ENCODE measurements at regions not wholly inside any gene's neighbourhood (a gene's known extent, or its start where the extent isn't known, plus 50 kb on each side); places are given as distances from the start of the nearest gene placed in this dataset.

- in situ Hi-C loops (cut with MboI; ENCODE audit: low sequenced_read_pairs), result no loop called here
These were observed 947.4 kb upstream of the CITED2 start for GRCh38 chr6:140321891-140322290.

GRCh38 chr6:140320081-140321080 is 945.9 kb upstream of the CITED2 start:
- in situ Hi-C loops (cut with MboI; ENCODE audit: low sequenced_read_pairs), result no loop called here

DNA sequence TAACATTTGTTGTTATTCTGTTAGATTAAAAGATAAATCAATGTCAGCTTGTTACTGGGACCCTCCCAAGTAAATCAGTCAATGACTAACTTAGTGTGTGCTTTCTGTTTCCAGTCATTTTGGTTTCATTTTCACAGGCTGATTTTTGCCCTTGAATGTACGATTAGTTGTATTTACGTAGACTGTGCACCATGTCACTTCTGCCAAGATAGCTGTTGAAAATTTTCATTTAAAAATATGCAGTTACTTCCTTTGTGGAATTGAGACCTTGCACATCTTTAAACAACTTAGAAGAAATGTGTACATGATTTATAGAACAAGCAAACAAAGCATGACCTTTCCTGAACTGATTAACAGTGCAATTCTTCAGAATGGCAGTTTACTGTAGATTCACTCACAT is 944.8 kb upstream of the CITED2 start:
- in situ Hi-C loops (cut with MboI; ENCODE audit: low sequenced_read_pairs), result no loop called here

DNA sequence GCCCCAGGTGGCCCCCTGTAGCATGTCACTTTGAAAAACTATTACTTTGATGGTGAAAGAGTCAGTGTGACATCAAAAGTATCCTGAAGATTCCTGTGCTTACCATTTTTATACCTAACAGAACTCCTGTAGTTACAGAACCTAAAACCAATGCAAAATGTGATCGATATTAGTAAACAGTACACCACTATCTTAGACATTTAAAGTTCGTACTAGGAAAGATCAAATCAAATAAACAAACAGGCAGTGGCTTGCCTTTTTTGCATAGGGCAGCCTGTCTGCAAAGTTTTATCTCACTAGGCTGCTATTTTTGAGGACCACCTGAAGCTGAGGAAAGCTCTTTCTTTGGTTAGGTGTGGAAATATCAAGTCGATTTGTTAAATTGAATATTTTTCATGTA is 944.0 kb upstream of the CITED2 start:
- in situ Hi-C loops (cut with MboI; ENCODE audit: low sequenced_read_pairs), result no loop called here

DNA sequence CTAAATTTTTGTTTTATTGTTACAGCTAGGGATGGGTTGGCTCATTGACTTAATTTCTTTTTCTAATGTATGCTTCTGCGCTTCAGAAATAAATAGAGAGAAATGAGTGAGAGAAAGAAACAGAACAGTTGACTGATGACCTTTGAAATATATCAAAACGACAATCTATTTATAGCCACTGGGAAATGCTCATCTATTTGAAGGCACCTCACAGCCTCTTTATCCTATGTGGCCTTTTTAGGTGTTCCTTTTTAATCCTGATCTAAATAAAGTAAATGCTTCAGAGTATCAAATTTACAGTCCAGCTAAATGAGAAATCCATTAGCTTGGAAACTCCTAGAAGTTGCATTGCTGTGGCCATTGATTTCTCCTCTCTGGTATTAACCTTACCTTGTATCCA is 943.5 kb upstream of the CITED2 start:
- in situ Hi-C loops (cut with MboI; ENCODE audit: low sequenced_read_pairs), result no loop called here

- in situ Hi-C loops (cut with MboI; ENCODE audit: low sequenced_read_pairs), result no loop called here
These were observed 942.5 kb upstream of the CITED2 start for GRCh38 chr6:140316966-140317365.

DNA sequence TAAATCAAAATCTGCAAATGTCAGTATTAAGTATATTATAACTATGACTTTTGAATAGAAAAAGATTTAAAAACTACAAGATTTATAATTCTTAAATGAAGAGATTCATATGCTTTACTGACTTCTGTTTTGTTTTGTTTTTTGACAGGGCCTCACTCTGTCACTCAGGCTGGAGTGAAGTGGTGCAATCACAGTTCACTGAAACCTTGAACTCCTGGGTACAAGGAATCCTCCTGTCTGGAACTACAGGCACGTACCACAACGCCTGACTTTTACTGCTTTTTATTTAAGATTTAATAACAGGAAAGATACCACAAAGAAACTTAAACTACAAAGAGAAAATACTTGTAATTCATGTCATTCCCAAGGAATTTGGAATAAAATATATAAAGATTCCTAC is 940.2 kb upstream of the CITED2 start:
- in situ Hi-C loops (cut with MboI; ENCODE audit: low sequenced_read_pairs), result no loop called here

DNA sequence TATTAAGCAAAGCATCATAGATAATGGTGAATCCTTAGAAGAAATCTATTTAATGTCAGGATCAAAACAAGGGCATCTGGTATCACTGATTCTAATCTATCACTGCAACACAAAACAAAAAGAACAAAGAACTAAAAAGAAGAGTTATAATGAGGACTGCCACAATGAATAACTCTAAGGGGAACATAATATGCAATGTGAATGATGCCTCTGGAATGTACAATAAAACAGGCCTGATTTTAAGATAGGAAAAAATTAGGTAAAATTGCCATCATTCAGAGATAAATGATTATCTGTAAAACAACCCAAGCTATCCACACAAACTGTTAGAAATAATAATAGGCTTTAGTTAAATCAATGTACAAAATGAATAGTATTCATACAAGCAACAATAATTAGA is 936.7 kb upstream of the CITED2 start:
- in situ Hi-C loops (cut with MboI; ENCODE audit: low sequenced_read_pairs), result no loop called here

DNA sequence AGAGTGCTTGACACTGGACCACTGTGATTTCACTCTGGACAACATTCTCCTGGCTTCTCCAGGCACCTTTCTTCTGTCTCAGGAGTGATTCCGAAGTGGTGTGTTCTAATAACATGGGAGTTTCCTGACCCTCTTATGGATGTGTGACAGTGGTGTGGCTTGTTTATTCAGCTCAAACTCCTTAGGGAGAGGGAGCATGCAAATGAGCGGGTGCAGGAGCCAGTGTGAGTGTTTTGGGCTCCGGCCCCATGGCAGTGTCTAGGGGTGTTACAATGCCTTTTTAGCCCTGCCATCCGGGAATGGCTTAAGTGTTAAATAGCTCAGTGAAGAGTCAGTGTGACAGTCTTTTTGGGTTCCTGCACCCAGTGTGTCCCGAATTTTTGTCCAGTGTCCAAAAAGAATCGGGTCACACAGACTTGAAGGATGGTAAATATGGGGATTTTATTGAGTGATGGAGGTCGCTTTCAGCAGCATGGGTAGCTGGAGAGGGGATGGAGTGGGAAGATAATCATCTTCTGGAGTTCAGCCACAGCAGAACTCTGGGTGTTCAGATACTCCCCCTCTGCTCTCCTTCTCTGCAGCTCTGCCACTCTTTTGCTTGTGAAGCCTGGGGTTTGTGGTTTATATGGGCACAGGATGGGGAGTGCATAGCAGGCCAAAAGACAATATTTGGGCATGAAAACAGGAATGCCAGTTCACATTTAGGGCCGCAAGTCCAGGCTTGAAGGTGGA is 928.9 kb upstream of the CITED2 start:
- in situ Hi-C loops (cut with MboI; ENCODE audit: low sequenced_read_pairs), result no loop called here

GRCh38 chr6:140300331-140300730 is 925.9 kb upstream of the CITED2 start:
- in situ Hi-C loops (cut with MboI; ENCODE audit: low sequenced_read_pairs), result no loop called here

DNA sequence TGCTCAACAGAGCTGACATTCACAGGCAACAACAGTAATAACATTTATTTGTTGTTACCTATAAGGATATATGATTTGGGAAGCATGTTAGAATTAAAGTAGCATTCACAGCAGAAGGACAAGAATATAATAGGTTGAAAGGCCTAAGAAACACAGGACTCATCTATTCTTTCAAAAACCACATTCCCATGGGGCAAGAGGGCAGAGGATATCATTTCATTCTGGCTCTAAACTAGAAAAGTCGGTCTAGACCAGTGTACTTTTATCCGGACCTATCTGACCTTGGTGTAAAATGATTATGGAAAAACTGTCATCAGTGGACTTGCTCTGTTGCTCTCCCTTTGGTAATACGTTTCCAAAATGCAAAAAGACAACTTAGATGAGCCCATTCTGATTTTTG is 914.7 kb upstream of the CITED2 start:
- in situ Hi-C loops (cut with MboI; ENCODE audit: low sequenced_read_pairs), result no loop called here

- in situ Hi-C loops (cut with MboI; ENCODE audit: low sequenced_read_pairs), result no loop called here
These were observed 911.7 kb upstream of the CITED2 start for GRCh38 chr6:140285998-140286690.

DNA sequence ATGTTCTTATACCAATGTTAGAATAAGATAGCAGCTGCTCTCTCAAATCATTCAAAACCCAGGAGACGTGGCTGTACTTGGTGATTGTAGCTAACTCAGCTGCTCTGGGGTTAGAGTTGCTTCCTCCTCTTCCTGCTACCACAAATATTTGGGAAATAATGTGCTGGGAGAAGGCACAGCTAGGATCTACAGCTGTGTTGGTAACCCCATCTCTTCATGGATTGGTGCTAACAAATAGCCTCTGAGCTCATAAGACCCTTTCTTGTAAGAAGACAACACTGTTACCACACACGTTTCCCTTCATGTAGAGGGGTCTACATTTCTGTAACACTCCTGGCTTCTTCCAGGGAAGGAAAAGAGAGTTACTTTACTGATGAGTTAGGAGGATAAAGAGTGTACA is 911.0 kb upstream of the CITED2 start:
- in situ Hi-C loops (cut with MboI; ENCODE audit: low sequenced_read_pairs), result no loop called here

GRCh38 chr6:140284871-140285270 is 910.4 kb upstream of the CITED2 start:
- in situ Hi-C loops (cut with MboI; ENCODE audit: low sequenced_read_pairs), result no loop called here

GRCh38 chr6:140283197-140283596 is 908.7 kb upstream of the CITED2 start:
- in situ Hi-C loops (cut with MboI; ENCODE audit: low sequenced_read_pairs), result no loop called here

- in situ Hi-C loops (cut with MboI; ENCODE audit: low sequenced_read_pairs), result no loop called here
These were observed 907.3 kb upstream of the CITED2 start for GRCh38 chr6:140281767-140282166.

- in situ Hi-C loops (cut with MboI; ENCODE audit: low sequenced_read_pairs), result no loop called here
These were observed 906.8 kb upstream of the CITED2 start for GRCh38 chr6:140281236-140281635.

DNA sequence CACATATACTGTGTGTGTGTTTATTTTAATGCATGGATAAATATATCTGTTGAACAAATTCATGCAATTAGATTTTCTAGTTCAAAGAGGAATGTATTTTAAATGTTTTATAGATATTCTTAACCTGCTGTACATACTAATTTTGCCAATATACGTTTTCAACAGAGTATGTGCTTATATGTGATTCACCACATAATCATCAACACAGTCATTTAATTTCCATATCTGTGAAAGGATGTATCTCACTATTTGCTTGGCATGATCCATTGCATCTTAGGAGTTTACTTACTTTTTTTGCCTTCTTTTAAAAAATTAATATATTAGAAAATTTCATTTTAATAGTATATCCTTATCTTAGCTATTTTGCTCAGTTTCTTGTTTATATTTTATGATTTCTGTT is 902.3 kb upstream of the CITED2 start:
- in situ Hi-C loops (cut with MboI; ENCODE audit: low sequenced_read_pairs), result no loop called here

GRCh38 chr6:140276133-140276532 is 901.7 kb upstream of the CITED2 start:
- in situ Hi-C loops (cut with MboI; ENCODE audit: low sequenced_read_pairs), result no loop called here

DNA sequence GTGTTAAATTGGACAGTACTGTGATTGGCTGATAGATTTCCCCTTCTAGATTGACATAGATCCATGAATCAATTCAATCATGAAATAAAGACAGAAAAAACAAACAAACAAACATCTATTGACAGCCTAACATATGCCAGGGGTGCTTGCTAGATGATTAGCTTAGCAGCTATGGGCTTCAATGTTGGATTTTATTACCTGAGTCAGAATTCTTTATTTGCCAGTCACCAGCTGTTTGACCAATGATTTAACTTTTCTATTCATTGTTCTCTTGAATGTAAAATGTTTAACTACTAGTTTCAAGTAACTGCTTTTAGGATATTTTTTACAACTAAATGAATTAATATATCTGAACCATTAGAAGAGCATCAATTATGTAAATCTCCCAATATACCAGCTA is 901.3 kb upstream of the CITED2 start:
- in situ Hi-C loops (cut with MboI; ENCODE audit: low sequenced_read_pairs), result no loop called here

DNA sequence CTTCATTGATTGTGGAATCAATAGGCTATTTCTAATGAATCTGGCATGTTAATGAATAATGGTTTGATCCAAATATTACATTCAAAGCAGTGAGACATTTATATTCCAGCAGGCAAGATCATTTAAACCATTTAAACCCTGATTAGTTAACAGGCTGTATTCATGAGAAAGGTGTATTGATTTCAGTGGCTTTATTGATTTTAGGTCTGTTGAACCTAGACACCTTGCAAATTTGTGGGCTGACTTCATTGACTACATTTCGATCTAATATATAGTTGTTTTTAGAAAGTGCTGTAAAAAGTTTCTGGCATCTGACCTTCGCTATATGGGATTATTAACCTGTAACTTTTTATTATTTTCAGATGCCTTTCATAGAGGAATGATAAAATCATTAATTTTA is 900.1 kb upstream of the CITED2 start:
- in situ Hi-C loops (cut with MboI; ENCODE audit: low sequenced_read_pairs), result no loop called here
